A673 (cell line): ENCODE measurements at regions not wholly inside any gene's neighbourhood (a gene's known extent, or its start where the extent isn't known, plus 50 kb on each side); places are given as distances from the start of the nearest gene placed in this dataset.

Experiments used
- CTCF ChIP-seq: fragments of 300-800, 200-600 bp; sonication (generic); conservative IDR thresholded peaks from 2 replicates; pipeline ENCODE4 v1.5.1; 2017; ENCODE audit warnings: low read depth, mild to moderate bottlenecking, antibody characterized with exemption, low read length, moderate library complexity, mixed read lengths
- EZH2 ChIP-seq: fragments of 200-600 bp; sonication (generic); IDR thresholded peaks from 2 replicates; pipeline ENCODE4 v1.6.1; 2017; ENCODE audit warnings: borderline replicate concordance, low read depth, mild to moderate bottlenecking, mixed read lengths, antibody characterized with exemption, low read length; ENCODE audit not compliant: poor library complexity, severe bottlenecking

GRCh38 chr11:112652786-112653390 is 308.3 kb upstream of the NCAM1 start:
- no peak for TF ChIP-seq CTCF
- no peak for TF ChIP-seq EZH2
